WTC11 (cell line): ENCODE measurements at regions not wholly inside any gene's neighbourhood (a gene's known extent, or its start where the extent isn't known, plus 50 kb on each side); places are given as distances from the start of the nearest gene placed in this dataset.

ENCODE experiments used
- CREB1 ChIP-seq: sonication (generic); formaldehyde crosslinking; IDR thresholded peaks from 2 replicates; pipeline ENCODE4 v1.8.0; 2023; ENCODE audit warnings: mild to moderate bottlenecking, missing genetic modification reagents
- CTCF ChIP-seq: fragments of 200-600 bp; IDR thresholded peaks from 2 replicates; pipeline ENCODE4 v1.8.0; 2022; ENCODE audit warnings: antibody characterized with exemption
- E2F4 ChIP-seq: sonication (generic); formaldehyde crosslinking; IDR thresholded peaks from 2 replicates; pipeline ENCODE4 v1.8.1; 2022; ENCODE audit warnings: low read depth, mild to moderate bottlenecking, moderate library complexity, missing genetic modification reagents, borderline replicate concordance
- ETV6 ChIP-seq: sonication (generic); formaldehyde crosslinking; IDR thresholded peaks from 2 replicates; pipeline ENCODE4 v1.8.1; 2022; ENCODE audit warnings: mild to moderate bottlenecking, missing genetic modification reagents
- FOXK1 ChIP-seq: sonication (generic); formaldehyde crosslinking; IDR thresholded peaks from 2 replicates; pipeline ENCODE4 v1.8.0; 2022; ENCODE audit warnings: mild to moderate bottlenecking, moderate library complexity, missing genetic modification reagents
- FOXP1 ChIP-seq: sonication (generic); formaldehyde crosslinking; IDR thresholded peaks from 2 replicates; pipeline ENCODE4 v1.8.0; 2022; ENCODE audit warnings: missing genetic modification reagents, mild to moderate bottlenecking, moderate library complexity, borderline replicate concordance
- HMGXB4 ChIP-seq: sonication (generic); formaldehyde crosslinking; IDR thresholded peaks from 2 replicates; pipeline ENCODE4 v1.8.1; 2023; ENCODE audit warnings: mild to moderate bottlenecking, moderate library complexity, missing genetic modification reagents
- IRF2 ChIP-seq: sonication (generic); formaldehyde crosslinking; IDR thresholded peaks from 2 replicates; pipeline ENCODE4 v1.8.0; 2022; ENCODE audit warnings: low read depth, missing genetic modification reagents, borderline replicate concordance
- MAX ChIP-seq: sonication (generic); formaldehyde crosslinking; IDR thresholded peaks from 2 replicates; pipeline ENCODE4 v1.8.0; 2022; ENCODE audit warnings: mild to moderate bottlenecking, missing genetic modification reagents
- NR1H2 ChIP-seq: sonication (generic); formaldehyde crosslinking; IDR thresholded peaks from 2 replicates; pipeline ENCODE4 v1.9.0; 2021; ENCODE audit warnings: mild to moderate bottlenecking, moderate library complexity, missing genetic modification reagents
- ZBTB21 ChIP-seq: sonication (generic); formaldehyde crosslinking; IDR thresholded peaks from 2 replicates; pipeline ENCODE4 v1.8.1; 2023; ENCODE audit warnings: mild to moderate bottlenecking, missing genetic modification reagents, borderline replicate concordance
- ZNF281 ChIP-seq: sonication (generic); formaldehyde crosslinking; IDR thresholded peaks from 2 replicates; pipeline ENCODE4 v1.8.0; 2023; ENCODE audit warnings: mild to moderate bottlenecking, missing genetic modification reagents

GRCh38 chr2:18387441-18388206, 172.8 kb downstream of the RDH14 start:
- TF ChIP-seq E2F4 = no peak
- peak; percentile 94 for TF ChIP-seq CTCF
- TF ChIP-seq IRF2 (CRISPR knock-in tag) = no peak
- no peak for TF ChIP-seq ZNF281
- TF ChIP-seq CREB1 (CRISPR knock-in tag) = no peak
- no peak for TF ChIP-seq FOXP1 (CRISPR knock-in tag)
- no peak for TF ChIP-seq MAX
- TF ChIP-seq FOXK1 (CRISPR knock-in tag) = no peak
- no peak for TF ChIP-seq HMGXB4 (CRISPR knock-in tag)
- peak; percentile 33; the same call in 1 of the 2 replicates for TF ChIP-seq ETV6 (CRISPR knock-in tag)
- TF ChIP-seq ZBTB21 = no peak
- TF ChIP-seq NR1H2 (CRISPR knock-in tag) = no peak
